ENCODE measurements at regions not wholly inside any gene's neighbourhood (a gene's known extent, or its start where the extent isn't known, plus 50 kb on each side); places are given as distances from the start of the nearest gene placed in this dataset.

DNA sequence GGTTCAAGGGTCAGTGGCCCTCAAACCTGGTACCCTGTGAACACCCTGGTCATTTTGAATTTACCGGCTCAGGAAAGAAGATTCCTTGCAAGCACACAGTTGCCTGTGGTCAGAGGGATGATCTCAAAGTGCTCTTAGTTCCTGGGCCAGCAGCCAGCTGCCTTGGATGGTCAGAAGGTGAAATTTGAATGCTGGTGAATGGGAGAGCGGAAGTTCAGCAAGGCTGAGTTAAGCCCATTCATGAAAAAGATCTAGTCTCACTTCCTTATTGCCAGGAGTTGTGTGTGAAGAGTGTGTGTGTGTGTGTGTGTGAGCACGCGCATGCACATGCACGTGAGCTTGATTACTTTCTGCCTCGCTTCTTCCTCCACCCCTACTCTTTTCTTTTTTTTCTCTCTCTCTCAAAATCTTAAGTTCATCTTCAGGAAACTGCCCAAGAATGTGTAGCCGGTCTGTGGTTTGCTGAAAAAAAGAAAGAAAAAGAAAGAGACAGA is 155.5 kb upstream of the CCND2 start:
- TF ChIP-seq SUZ12 (IDR thresholded peaks at IDR 0.05; ENCODE audit: extremely low read depth, insufficient read depth, insufficient read length) (no peak), YY1 (IDR thresholded peaks at IDR 0.05; ENCODE audit: insufficient read depth, insufficient read length) (no peak), ZNF274 (IDR thresholded peaks at IDR 0.05; ENCODE audit: low read depth, low read length) (no peak)
